Neutrophil (primary cell): ENCODE measurements at regions not wholly inside any gene's neighbourhood (a gene's known extent, or its start where the extent isn't known, plus 50 kb on each side); places are given as distances from the start of the nearest gene placed in this dataset.

Source experiments
- H3K27ac ChIP-seq: fragments of 200-600 bp; sonication (generic); 2 replicates; pipeline ENCODE4 v1.5.1; 2016; ENCODE audit warnings: mild to moderate bottlenecking, moderate library complexity
- H3K27me3 ChIP-seq: fragments of 200-600 bp; sonication (generic); 2 replicates; pipeline ENCODE4 v1.6.0; 2016; ENCODE audit warnings: mild to moderate bottlenecking
- H3K36me3 ChIP-seq: fragments of 200-600 bp; sonication (generic); 2 replicates; pipeline ENCODE4 v1.5.1; 2017
- H3K4me1 ChIP-seq, 2 experiments: fragments of 200-600 bp in 1 of 2; sonication (generic) in 1 of 2; 1 replicate in 1 of 2; 2 replicates in 1 of 2; pipeline versions ENCODE4 v1.5.1 to v1.6.1; 2013 to 2016; ENCODE audit warnings: low read depth in 1 of 2, low read length in 1 of 2, mild to moderate bottlenecking in 1 of 2, moderate library complexity in 1 of 2; ENCODE audit not compliant: control insufficient read depth in 1 of 2, insufficient read depth in 1 of 2
- H3K4me3 ChIP-seq, 2 experiments: fragments of 200-600 bp in 1 of 2; sonication (generic) in 1 of 2; 1 replicate in 1 of 2; 2 replicates in 1 of 2; pipeline ENCODE4 v1.5.1; 2013 to 2016; ENCODE audit warnings: low read depth in 1 of 2, low read length in 1 of 2, mild to moderate bottlenecking in 1 of 2, moderate library complexity in 1 of 2
- H3K9me3 ChIP-seq: fragments of 200-600 bp; sonication (generic); 2 replicates; pipeline ENCODE4 v1.5.1; 2016
- TF ChIP-seq, protein P1 (sequence below): fragments of 200-600 bp; sonication (generic); IDR thresholded peaks from 2 replicates; pipeline ENCODE4 v1.5.1; 2016; ENCODE audit warnings: antibody characterized with exemption

DNA sequence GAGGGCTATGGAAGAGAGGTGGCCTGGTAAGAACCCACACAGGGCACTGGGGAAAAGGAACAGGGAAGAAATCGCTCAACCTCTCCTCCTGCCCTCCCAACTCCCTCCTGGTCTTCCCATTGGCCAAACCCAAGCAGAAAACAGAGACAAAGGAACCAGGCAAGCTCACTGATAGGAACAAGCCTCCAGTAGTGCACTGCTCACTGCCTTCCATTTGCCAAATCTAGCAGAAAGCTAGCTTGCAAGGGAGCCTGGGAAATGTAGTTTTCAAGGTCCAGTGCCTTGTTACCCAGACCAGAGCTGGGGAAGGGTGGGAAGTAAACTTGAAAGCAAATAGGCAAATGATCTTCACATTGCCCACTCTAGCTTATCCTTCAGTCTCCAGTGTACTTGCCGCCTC is 556.1 kb upstream of the AUTS2 start:
- Histone ChIP-seq H3K27ac (no peak overlapping the region), H3K27me3 (no peaks in the 10 kb centered on the region), H3K4me3 (no peak overlapping the region), H3K9me3 (no peaks in the 10 kb centered on the region), H3K4me1 (no peaks in the 10 kb centered on the region), H3K36me3 (no peaks in the 10 kb centered on the region)
- TF ChIP-seq, protein P1, sequence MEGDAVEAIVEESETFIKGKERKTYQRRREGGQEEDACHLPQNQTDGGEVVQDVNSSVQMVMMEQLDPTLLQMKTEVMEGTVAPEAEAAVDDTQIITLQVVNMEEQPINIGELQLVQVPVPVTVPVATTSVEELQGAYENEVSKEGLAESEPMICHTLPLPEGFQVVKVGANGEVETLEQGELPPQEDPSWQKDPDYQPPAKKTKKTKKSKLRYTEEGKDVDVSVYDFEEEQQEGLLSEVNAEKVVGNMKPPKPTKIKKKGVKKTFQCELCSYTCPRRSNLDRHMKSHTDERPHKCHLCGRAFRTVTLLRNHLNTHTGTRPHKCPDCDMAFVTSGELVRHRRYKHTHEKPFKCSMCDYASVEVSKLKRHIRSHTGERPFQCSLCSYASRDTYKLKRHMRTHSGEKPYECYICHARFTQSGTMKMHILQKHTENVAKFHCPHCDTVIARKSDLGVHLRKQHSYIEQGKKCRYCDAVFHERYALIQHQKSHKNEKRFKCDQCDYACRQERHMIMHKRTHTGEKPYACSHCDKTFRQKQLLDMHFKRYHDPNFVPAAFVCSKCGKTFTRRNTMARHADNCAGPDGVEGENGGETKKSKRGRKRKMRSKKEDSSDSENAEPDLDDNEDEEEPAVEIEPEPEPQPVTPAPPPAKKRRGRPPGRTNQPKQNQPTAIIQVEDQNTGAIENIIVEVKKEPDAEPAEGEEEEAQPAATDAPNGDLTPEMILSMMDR: no peak

DNA sequence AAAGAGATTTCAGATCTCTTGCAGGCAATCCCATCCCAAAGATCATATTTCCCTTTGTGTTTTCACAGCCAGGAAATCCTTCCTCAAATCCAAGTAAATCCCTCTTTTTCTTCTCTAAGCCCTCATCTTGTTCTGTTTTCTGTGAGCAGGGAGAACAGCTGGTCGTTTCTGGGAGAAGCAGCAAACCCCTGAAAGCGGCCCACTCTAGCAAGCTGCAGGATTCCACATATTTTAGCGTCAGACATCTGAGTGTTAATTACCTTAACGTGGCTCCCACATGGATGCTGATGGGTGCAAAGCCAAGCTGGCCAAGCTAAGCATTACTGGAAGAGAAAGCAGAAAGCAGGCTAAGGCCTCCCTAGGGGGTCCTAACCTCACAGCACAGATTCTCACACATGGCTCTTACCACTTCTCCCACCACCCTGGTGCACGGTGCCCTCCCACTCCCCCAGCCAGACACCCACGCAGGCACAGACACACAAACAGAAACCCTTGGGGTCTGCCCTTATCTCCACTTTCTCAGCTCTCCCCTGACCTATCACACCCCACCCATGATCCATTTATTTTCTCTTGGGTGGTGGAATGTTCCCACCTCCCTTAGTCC is 551.0 kb upstream of the AUTS2 start:
- H3K27ac ChIP-seq: no peak overlapping the region
- H3K9me3 ChIP-seq: no peaks in the 10 kb centered on the region
- H3K4me1 ChIP-seq: no peaks in the 10 kb centered on the region
- H3K27me3 ChIP-seq: no peaks in the 10 kb centered on the region
- H3K36me3 ChIP-seq: no peaks in the 10 kb centered on the region
- no peak overlapping the region for H3K4me3 ChIP-seq
- TF ChIP-seq, protein P1: no peak

DNA sequence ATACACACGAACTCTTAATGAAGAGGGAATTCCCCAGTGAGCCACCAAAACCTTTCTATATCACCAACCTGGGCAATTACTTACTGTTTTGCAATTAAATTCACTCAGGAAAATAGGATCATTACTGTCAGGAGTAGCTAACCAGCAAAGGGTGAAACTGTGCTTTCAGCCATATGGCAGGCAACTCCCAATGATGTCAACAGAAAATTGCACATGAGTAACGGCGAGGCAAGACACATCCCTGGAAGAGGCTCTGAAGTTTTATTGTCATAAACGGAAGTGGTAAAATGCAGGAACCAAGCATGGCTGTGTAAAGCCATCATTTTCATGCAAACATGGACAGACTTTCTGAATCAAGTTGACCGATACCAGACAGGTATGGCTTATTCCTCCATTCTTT is 548.9 kb upstream of the AUTS2 start:
- Histone ChIP-seq H3K4me3 (no peak overlapping the region), H3K27ac (no peak overlapping the region), H3K27me3 (no peaks in the 10 kb centered on the region), H3K4me1 (no peaks in the 10 kb centered on the region), H3K36me3 (no peaks in the 10 kb centered on the region), H3K9me3 (no peaks in the 10 kb centered on the region)
- TF ChIP-seq, protein P1: no peak

DNA sequence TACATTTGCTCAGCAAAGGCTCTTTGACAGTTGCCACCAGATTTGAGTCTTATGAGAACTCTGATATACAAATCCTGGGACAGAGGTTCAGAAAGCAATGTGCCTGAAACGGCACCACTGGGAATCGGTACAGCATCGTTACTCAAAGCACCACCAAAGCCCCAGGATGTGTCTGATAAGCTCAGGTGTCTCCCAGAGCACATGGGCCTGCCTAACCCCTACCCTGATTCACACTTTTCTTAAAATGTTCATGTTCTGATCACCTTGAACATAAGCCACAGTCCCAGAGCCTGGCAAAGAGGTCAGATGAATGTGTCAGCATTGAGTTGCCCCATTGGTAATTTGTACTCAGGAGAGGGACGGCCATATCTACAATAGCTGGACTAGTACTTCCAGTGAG is 545.8 kb upstream of the AUTS2 start:
- Histone ChIP-seq H3K4me3 (no peak overlapping the region), H3K9me3 (no peaks in the 10 kb centered on the region), H3K27me3 (no peaks in the 10 kb centered on the region), H3K36me3 (no peaks in the 10 kb centered on the region), H3K4me1 (no peaks in the 10 kb centered on the region), H3K27ac (no peak overlapping the region)
- TF ChIP-seq, protein P1: no peak

DNA sequence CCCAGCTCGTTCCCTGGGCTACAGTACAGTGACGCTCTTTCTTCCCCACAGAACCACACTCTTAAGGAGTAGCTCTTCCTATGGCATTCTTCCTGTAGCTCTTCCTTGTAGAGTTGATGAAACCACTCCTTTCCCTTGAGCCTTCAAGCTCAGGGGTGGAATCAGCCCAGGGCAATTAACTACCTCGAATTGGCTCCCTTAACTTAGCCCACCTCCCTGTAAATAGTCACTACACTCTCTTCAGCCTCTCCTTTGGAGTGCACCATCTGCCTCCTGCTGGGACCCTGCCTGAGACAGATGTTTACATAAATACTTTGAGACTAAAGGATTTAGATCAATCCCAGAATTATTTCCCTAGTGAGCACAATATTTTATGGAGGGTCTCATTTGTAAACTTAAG is 537.8 kb upstream of the AUTS2 start:
- no peak overlapping the region for H3K27ac ChIP-seq
- no peaks in the 10 kb centered on the region for H3K9me3 ChIP-seq
- no peaks in the 10 kb centered on the region for H3K4me1 ChIP-seq
- TF ChIP-seq, protein P1: no peak
- H3K36me3 ChIP-seq: no peaks in the 10 kb centered on the region
- H3K4me3 ChIP-seq: no peak overlapping the region
- no peaks in the 10 kb centered on the region for H3K27me3 ChIP-seq
